Retinal pigment epithelial cell (primary cell): ENCODE measurements at regions not wholly inside any gene's neighbourhood (a gene's known extent, or its start where the extent isn't known, plus 50 kb on each side); places are given as distances from the start of the nearest gene placed in this dataset.
A peak's percentile ranks its signal among the peaks of the same experiment; 100 is the strongest.

ENCODE experiments used
- DNase-seq: peaks from one replicate; pipeline ENCODE4 v3.0.0-alpha.2; 2010; ENCODE audit warnings: low read depth
- H3K4me3 ChIP-seq: 2 replicates; pipeline ENCODE4 v1.5.1; 2011; ENCODE audit warnings: mild to moderate bottlenecking, low read length, control low read depth, moderate library complexity
- TF ChIP-seq, protein P1 (sequence below): conservative IDR thresholded peaks from 2 replicates; pipeline ENCODE4 v1.5.1; 2011; ENCODE audit warnings: low read depth, low read length, control low read depth, inconsistent platforms

DNA sequence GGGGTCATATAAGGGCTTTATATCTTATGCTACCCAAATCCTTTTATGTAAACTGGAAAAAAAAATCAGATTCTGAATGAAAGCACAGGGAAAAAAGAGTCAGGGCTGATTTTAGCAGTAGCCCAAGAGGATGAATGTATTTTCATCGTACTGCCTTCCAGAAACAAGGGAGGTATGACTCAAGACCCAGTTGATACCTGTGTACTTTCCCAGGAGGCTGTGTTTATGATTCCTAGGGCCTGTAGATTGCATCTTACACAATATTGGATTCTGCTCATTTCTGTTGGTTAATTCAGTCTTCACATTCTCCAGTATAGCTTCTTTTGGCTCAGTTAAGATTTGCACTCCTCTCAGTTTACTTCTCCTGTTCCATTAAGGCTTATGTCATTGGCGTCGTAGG is 127.9 kb upstream of the LIMCH1 start:
- no peak overlapping the region for H3K4me3 ChIP-seq
- peak; percentile 61 for DNase-seq
- TF ChIP-seq, protein P1, sequence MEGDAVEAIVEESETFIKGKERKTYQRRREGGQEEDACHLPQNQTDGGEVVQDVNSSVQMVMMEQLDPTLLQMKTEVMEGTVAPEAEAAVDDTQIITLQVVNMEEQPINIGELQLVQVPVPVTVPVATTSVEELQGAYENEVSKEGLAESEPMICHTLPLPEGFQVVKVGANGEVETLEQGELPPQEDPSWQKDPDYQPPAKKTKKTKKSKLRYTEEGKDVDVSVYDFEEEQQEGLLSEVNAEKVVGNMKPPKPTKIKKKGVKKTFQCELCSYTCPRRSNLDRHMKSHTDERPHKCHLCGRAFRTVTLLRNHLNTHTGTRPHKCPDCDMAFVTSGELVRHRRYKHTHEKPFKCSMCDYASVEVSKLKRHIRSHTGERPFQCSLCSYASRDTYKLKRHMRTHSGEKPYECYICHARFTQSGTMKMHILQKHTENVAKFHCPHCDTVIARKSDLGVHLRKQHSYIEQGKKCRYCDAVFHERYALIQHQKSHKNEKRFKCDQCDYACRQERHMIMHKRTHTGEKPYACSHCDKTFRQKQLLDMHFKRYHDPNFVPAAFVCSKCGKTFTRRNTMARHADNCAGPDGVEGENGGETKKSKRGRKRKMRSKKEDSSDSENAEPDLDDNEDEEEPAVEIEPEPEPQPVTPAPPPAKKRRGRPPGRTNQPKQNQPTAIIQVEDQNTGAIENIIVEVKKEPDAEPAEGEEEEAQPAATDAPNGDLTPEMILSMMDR = no peak

DNA sequence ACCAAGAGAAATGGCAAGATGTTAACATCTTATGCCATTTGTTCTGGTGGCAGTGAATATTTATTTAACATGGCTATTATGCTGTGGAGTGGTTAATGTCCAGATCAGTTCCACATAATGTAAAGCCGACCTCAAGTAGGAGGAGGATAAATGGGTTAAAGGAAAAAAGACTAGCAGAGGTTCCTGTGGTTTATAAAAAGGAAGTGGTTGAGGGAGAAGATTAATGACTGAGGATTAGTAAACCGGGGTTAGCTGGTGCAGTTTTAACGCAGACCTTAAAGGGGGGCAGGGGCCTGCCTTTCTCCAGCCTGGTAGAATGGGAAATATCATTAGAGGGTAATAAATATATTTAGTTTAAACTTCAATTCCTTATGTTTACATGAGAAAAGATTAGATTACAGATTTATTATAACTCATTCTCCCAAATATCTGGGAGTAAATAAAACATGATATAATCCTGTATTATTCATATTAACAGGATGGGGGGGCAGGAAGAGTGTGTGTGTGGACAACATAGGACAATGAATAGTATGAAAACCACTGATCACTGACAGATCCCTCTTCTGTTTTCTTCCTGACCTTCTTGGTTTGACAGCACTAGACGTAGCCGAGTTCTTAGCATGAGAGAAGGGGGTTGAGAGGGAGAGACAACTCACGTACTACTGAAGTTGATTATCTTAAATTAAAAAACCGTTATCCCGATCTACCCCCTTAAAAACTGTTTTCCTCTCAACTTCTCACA is 124.1 kb upstream of the LIMCH1 start:
- DNase-seq = peak; percentile 77
- TF ChIP-seq, protein P1 = no peak
- peak overlapping the region; percentile 34 for H3K4me3 ChIP-seq

DNA sequence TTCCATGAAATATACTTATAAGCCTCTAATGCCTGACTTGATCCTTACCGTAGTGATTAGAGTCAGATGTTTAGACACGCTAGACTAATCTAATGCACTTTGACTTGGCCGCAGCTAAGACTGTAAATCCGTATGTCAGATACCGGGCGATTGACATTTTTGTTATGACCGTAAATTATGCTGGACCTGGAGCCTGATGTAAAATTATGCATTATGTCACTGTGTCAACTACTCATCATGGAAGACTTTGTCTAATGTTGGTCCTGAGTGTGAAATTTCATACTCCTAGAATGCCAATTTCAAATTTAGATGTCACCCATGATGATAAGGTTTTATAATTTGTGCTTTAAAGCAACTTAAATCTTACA is 123.6 kb upstream of the LIMCH1 start:
- TF ChIP-seq, protein P1 = no peak
- H3K4me3 ChIP-seq = peak overlapping the region; percentile 34
- DNase-seq = peak; percentile 94

DNA sequence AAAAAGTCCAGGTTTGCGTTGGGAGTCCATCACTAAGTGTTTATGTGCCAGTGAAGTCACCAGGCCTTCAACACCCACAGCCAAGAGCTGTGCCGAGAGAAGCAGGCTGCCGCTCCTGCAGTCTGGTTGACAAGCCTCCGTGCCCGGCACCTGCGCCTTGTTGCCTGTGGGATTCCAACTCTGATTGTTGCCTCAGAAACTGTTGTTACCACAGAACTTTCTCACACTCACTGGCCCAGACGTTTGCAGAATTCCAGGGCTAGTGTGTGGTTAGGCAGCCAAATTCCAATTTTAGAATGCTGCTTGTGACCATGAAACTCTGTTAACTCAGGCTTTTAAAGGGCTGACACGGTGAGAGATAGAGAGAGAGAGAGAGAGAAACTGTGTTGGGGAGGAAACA is 119.5 kb upstream of the LIMCH1 start:
- DNase-seq = peak; percentile 97

DNA sequence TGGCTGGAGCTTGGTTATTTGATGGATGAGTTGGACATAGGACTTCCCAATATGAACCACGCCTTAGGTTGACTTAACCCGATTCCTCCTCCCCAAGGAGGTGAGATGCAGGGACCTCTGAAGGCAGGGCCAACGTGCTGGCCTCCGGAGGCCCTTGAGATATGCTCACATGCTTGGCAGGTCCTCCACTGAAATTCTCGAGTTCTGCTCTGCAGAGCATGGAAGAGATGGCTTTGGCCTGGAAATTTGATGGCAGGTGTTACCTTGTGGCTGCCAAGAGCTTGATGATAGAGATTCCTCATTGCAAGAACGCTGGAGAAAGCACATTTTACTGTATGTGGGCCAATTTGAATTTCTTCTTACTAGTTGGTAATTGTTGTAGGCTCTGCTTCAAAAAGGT is 117.4 kb upstream of the LIMCH1 start:
- DNase-seq = no peak
- TF ChIP-seq, protein P1 = no peak
- no peak overlapping the region for H3K4me3 ChIP-seq

More for the DNA sequence above, 119.5 kb upstream of the LIMCH1 start:
- no peak overlapping the region for H3K4me3 ChIP-seq
- TF ChIP-seq, protein P1 = no peak

DNA sequence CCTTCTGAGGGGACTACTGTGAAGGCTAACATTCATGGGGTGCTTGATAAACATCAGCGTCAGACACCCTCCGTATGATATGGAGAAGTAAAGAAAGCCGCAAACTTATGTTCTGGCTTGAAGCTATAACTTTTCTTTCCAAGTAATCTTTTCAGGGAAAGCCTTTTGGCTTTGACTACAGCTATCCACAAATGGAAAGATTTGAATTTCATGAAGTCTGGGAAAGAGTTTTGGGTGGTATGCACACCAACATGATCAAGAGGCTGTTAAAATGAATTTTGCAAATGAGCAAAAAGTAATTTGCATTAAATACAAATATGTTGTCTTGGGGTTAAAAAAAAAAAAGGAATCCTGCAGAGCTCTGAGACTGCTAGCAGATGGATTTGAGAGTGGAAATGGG is 114.8 kb upstream of the LIMCH1 start:
- no peak overlapping the region for H3K4me3 ChIP-seq
- TF ChIP-seq, protein P1 = no peak
- DNase-seq = no peak

DNA sequence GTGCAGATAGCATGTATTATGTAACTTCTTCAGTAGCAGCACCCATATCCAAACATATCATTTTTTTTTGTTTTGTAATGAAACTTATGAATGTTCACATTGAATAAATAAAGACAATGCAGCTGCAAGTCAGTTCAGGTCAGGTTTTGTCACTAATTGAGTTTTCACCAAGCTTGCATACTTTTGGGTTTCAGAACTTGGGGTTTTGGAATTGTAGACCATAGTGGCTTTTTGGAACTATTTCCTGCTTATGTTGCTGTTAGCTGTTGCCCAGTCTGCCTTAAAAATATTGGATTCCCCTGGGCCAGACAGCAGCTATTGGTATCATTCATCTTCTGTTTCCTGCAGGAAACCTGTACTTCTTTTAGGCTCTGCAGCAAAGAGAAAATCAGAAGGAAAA is 113.4 kb upstream of the LIMCH1 start:
- no peak for DNase-seq
- no peak overlapping the region for H3K4me3 ChIP-seq
- TF ChIP-seq, protein P1 = no peak
